Uterus (tissue), 2 donors: ENCODE measurements at regions not wholly inside any gene's neighbourhood (a gene's known extent, or its start where the extent isn't known, plus 50 kb on each side); places are given as distances from the start of the nearest gene placed in this dataset.

Experiments used
- POLR2A ChIP-seq, 2 donors: fragments of 450-650 bp; IDR thresholded peaks; one replicate each; pipeline ENCODE4 v1.6.1; 2016; ENCODE audit warnings: antibody characterized with exemption in 2 of 2, mild to moderate bottlenecking in 1 of 2, moderate library complexity in 1 of 2
- TF ChIP-seq, protein P1 (sequence below), 4 experiments: fragments of 200-600 bp in 2 of 4; fragments of 450-650 bp in 2 of 4; sonication (generic) in 2 of 4; IDR thresholded peaks; one replicate each; pipeline ENCODE4 v1.5.1; 2016 to 2019; ENCODE audit warnings: antibody characterized with exemption in 4 of 4, mild to moderate bottlenecking in 2 of 4, moderate library complexity in 1 of 4

DNA sequence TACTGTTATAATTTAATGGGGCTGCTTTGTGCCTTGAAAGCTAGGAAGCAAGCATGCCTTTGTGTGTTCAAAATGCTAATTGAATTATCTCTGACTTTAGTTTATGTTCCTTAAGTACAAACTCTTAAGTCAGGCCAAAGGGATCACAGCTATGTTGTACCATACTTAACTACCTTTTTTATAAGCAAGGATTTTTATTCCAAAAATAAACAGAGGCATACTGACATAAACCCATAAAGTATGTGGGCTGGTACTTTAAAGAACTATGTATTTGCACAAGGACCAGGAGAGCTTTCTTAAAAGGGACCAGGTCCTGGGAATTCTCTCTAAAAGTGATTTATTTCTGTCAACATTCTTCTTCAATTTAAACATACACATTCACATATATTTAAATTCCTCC lies 57.8 kb upstream of the HCCS start:
- no peak for TF ChIP-seq POLR2A (IDR thresholded peaks at IDR 0.05)
- TF ChIP-seq, protein P1, sequence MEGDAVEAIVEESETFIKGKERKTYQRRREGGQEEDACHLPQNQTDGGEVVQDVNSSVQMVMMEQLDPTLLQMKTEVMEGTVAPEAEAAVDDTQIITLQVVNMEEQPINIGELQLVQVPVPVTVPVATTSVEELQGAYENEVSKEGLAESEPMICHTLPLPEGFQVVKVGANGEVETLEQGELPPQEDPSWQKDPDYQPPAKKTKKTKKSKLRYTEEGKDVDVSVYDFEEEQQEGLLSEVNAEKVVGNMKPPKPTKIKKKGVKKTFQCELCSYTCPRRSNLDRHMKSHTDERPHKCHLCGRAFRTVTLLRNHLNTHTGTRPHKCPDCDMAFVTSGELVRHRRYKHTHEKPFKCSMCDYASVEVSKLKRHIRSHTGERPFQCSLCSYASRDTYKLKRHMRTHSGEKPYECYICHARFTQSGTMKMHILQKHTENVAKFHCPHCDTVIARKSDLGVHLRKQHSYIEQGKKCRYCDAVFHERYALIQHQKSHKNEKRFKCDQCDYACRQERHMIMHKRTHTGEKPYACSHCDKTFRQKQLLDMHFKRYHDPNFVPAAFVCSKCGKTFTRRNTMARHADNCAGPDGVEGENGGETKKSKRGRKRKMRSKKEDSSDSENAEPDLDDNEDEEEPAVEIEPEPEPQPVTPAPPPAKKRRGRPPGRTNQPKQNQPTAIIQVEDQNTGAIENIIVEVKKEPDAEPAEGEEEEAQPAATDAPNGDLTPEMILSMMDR (IDR thresholded peaks at IDR 0.05) = no peak
